HCEC 1CT (cell line): ENCODE measurements at regions not wholly inside any gene's neighbourhood (a gene's known extent, or its start where the extent isn't known, plus 50 kb on each side); places are given as distances from the start of the nearest gene placed in this dataset.
"Not testable (repeated sequence)": the region's sequence is repeated elsewhere in the genome, so short reads cannot be mapped to it uniquely, and the experiment has no call there.

Experiments used
- DNase-seq: peaks from one replicate; pipeline ENCODE4 v3.0.0-alpha.2; 2017

GRCh38 chr9:10843151-10843550 is 230.3 kb upstream of the PTPRD start:
- DNase-seq, result no peak

GRCh38 chr9:10855847-10856246 is 243.0 kb upstream of the PTPRD start:
- no peak for DNase-seq

- DNase-seq, result no peak
Observed at GRCh38 chr9:10858817-10859216, 246.0 kb upstream of the PTPRD start.

- no peak for DNase-seq
Observed at GRCh38 chr9:10863476-10863875, 250.7 kb upstream of the PTPRD start.

- DNase-seq, result no peak
Observed at GRCh38 chr9:10867194-10867593, 254.4 kb upstream of the PTPRD start.

- no peak for DNase-seq
Observed at GRCh38 chr9:10869687-10870086, 256.9 kb upstream of the PTPRD start.

GRCh38 chr9:10873999-10874398 is 261.2 kb upstream of the PTPRD start:
- DNase-seq, result no peak

GRCh38 chr9:10875752-10876151 is 262.9 kb upstream of the PTPRD start:
- no peak for DNase-seq

- no peak for DNase-seq
Observed at GRCh38 chr9:10876333-10876732, 263.5 kb upstream of the PTPRD start.

GRCh38 chr9:10890266-10890665 is 277.5 kb upstream of the PTPRD start:
- not testable (repeated sequence) for DNase-seq

GRCh38 chr9:10899509-10899908 is 286.7 kb upstream of the PTPRD start:
- no peak for DNase-seq

GRCh38 chr9:10903969-10904368 is 291.2 kb upstream of the PTPRD start:
- no peak for DNase-seq

- DNase-seq, result no peak
Observed at GRCh38 chr9:10910779-10911178, 298.0 kb upstream of the PTPRD start.

- DNase-seq, result no peak
Observed at GRCh38 chr9:10911373-10911772, 298.6 kb upstream of the PTPRD start.

- no peak for DNase-seq
Observed at GRCh38 chr9:10917001-10917400, 304.2 kb upstream of the PTPRD start.

- no peak for DNase-seq
Observed at GRCh38 chr9:10921671-10922070, 308.9 kb upstream of the PTPRD start.

- no peak for DNase-seq
Observed at GRCh38 chr9:10925896-10926295, 313.1 kb upstream of the PTPRD start.

- no peak for DNase-seq
Observed at GRCh38 chr9:10928372-10928771, 315.6 kb upstream of the PTPRD start.

GRCh38 chr9:10930081-10930480 is 317.3 kb upstream of the PTPRD start:
- DNase-seq, result no peak

GRCh38 chr9:10946676-10947410 is 334.0 kb upstream of the PTPRD start:
- DNase-seq, result no peak

- DNase-seq, result no peak
Observed at GRCh38 chr9:10957878-10958277, 345.1 kb upstream of the PTPRD start.

GRCh38 chr9:10961883-10962282 is 349.1 kb upstream of the PTPRD start:
- no peak for DNase-seq

- no peak for DNase-seq
Observed at GRCh38 chr9:10983251-10983650, 370.4 kb upstream of the PTPRD start.

GRCh38 chr9:10999646-11000045 is 386.8 kb upstream of the PTPRD start:
- no peak for DNase-seq

- DNase-seq, result no peak
Observed at GRCh38 chr9:11001546-11001945, 388.7 kb upstream of the PTPRD start.
